ENCODE measurements at regions not wholly inside any gene's neighbourhood (a gene's known extent, or its start where the extent isn't known, plus 50 kb on each side); places are given as distances from the start of the nearest gene placed in this dataset.

- TF ChIP-seq EP300 (IDR thresholded peaks at IDR 0.05) (no peak), POLR2A (IDR thresholded peaks at IDR 0.05) (no peak), CTCF (IDR thresholded peaks at IDR 0.05) (no peak)
Measured at GRCh38 chr3:162507397-162507796, 1010.8 kb downstream of the OTOL1 start.
